ENCODE measurements at regions not wholly inside any gene's neighbourhood (a gene's known extent, or its start where the extent isn't known, plus 50 kb on each side); places are given as distances from the start of the nearest gene placed in this dataset.
"Not testable (repeated sequence)": the region's sequence is repeated elsewhere in the genome, so short reads cannot be mapped to it uniquely, and the experiment has no call there.

DNA sequence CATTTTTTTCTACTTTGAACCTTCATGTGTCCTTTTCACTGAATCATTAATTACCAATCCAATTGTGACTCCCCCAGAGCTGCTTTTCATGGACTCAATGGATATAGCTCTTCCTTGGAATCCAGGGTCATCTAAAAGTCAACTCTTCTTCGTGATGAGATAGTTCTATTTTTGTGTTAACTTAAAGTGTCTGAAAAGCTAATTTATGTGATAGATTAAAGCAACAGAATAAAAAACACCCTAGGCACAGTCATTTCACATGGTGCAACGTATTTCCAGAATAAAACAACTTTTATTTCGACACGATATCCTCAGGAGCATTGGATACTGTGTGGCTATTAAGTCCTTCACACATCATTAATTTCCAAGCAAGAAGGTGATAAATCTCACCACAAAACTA is 250.6 kb upstream of the SPHKAP start:
- peaks cover 3% of the 10 kb centered on the region for H3K9me3 ChIP-seq
- H3K27ac ChIP-seq: no peak overlapping the region
- no peaks in the 10 kb centered on the region for H3K36me3 ChIP-seq
- no peaks in the 10 kb centered on the region for H3K27me3 ChIP-seq
- no peak for DNase-seq (ENCODE audit: extremely low spot score in 2 of 2)
- intact Hi-C loops (cut with DNase I): no loop called here
- TF ChIP-seq POLR2A (IDR thresholded peaks at IDR 0.05): no peak
- TF ChIP-seq, protein P1, sequence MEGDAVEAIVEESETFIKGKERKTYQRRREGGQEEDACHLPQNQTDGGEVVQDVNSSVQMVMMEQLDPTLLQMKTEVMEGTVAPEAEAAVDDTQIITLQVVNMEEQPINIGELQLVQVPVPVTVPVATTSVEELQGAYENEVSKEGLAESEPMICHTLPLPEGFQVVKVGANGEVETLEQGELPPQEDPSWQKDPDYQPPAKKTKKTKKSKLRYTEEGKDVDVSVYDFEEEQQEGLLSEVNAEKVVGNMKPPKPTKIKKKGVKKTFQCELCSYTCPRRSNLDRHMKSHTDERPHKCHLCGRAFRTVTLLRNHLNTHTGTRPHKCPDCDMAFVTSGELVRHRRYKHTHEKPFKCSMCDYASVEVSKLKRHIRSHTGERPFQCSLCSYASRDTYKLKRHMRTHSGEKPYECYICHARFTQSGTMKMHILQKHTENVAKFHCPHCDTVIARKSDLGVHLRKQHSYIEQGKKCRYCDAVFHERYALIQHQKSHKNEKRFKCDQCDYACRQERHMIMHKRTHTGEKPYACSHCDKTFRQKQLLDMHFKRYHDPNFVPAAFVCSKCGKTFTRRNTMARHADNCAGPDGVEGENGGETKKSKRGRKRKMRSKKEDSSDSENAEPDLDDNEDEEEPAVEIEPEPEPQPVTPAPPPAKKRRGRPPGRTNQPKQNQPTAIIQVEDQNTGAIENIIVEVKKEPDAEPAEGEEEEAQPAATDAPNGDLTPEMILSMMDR (IDR thresholded peaks at IDR 0.05): no peak
- TF ChIP-seq POLR2AphosphoS5 (IDR thresholded peaks at IDR 0.05; ENCODE audit: insufficient read depth in 1 of 2, low read depth in 1 of 2): no peak
- H3K4me3 ChIP-seq: no peak overlapping the region
- no peaks in the 10 kb centered on the region for H3K4me1 ChIP-seq

DNA sequence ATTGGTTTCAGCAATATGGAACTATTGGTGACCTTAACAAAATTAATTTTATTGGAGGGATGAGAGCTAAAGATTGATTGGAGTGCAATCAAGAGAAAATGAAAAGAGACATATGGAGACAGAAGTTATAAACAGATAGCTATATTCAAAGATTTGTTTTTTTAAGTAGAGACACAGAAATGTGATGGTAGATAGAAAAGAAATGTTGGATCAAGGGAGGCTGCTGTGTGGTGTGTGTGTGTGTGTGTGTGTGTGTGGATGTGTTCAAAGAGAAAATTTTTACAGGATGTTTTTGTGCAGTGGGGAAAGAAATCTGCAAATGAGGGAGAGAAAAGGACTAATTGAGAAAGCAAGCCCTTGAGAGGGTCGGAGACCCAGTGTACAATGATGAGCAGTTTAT is 249.5 kb upstream of the SPHKAP start:
- no peaks in the 10 kb centered on the region for H3K4me1 ChIP-seq
- peaks cover 6% of the 10 kb centered on the region for H3K9me3 ChIP-seq
- no peak overlapping the region for H3K4me3 ChIP-seq
- H3K27ac ChIP-seq: no peak overlapping the region
- H3K27me3 ChIP-seq: no peaks in the 10 kb centered on the region
- TF ChIP-seq, protein P1 (IDR thresholded peaks at IDR 0.05): no peak
- no peak for TF ChIP-seq POLR2AphosphoS5 (IDR thresholded peaks at IDR 0.05; ENCODE audit: insufficient read depth in 1 of 2, low read depth in 1 of 2)
- TF ChIP-seq POLR2A (IDR thresholded peaks at IDR 0.05): no peak
- H3K36me3 ChIP-seq: no peaks in the 10 kb centered on the region
- intact Hi-C loops (cut with DNase I): no loop called here
- no peak for DNase-seq (ENCODE audit: extremely low spot score in 2 of 2)

DNA sequence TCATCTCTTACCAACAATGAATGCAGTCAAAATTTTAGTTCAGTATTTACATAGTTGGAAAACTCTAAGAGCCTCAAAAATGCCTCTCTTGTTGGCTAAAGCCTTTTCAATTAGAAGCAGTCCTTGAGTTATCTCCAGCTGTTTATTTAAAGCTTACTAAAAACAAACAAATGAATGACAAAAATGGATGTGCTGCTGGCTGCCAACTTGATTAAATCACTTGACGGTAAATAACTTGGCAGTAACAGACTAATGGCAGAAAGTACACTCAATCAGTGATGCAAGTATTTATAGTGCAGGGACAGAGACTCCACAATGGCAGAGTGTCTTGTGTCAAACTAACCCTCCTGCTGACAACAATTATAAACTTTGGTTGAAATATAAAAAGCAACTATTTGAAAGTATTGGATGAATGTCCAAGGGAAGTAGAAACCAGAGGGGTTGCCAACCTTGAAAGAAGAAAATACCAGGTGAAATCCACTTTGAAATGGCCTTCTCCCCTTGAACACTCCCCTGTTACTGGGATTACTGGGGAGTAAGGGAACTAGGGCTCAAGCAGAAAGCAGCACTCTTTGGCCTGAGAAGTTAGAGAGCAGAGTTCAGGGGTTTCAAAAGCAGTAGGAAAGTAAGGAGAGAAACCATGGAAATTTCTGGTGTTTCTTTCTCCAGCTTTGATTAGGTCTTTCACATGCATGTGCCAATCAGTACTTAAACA is 245.2 kb upstream of the SPHKAP start:
- H3K4me1 ChIP-seq: no peaks in the 10 kb centered on the region
- H3K27me3 ChIP-seq: no peaks in the 10 kb centered on the region
- no peak overlapping the region for H3K4me3 ChIP-seq
- H3K9me3 ChIP-seq: peaks cover 6% of the 10 kb centered on the region
- no peak overlapping the region for H3K27ac ChIP-seq
- no peaks in the 10 kb centered on the region for H3K36me3 ChIP-seq
- intact Hi-C loops (cut with DNase I): no loop called here
- TF ChIP-seq, protein P1 (IDR thresholded peaks at IDR 0.05): no peak
- TF ChIP-seq POLR2AphosphoS5 (IDR thresholded peaks at IDR 0.05; ENCODE audit: insufficient read depth in 1 of 2, low read depth in 1 of 2) (no peak), POLR2A (IDR thresholded peaks at IDR 0.05) (no peak)
- DNase-seq (ENCODE audit: extremely low spot score in 2 of 2): no peak

DNA sequence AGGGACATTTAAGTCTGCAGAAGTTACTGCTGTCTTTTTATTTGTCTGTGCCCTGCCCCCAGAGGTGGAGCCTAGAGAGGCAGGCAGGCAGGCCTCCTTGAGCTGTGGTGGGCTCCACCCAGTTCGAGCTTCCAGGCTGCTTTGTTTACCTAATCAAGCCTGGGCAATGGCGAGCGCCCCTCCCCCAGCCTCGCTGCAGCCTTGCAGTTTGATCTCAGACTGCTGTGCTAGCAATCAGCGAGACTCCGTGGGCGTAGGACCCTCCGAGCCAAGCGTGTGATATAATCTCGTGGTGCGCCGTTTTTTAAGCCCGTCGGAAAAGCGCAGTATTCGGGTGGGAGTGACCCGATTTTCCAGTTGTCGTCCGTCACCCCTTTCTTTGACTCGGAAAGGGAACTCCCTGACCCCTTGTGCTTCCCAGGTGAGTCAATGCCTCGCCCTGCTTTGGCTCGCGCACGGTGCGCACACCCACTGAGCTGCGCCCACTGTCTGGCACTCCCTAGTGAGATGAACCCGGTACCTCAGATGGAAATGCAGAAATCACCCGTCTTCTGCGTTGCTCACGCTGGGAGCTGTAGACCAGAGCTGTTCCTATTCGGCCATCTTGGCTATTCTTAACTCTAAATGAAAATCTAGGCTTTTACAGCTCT is 244.0 kb upstream of the SPHKAP start:
- H3K4me1 ChIP-seq; H3K4me3 ChIP-seq; H3K36me3 ChIP-seq; H3K27ac ChIP-seq; DNase-seq (ENCODE audit: extremely low spot score in 2 of 2); intact Hi-C loops (cut with DNase I); H3K9me3 ChIP-seq; H3K27me3 ChIP-seq: not testable (repeated sequence)

DNA sequence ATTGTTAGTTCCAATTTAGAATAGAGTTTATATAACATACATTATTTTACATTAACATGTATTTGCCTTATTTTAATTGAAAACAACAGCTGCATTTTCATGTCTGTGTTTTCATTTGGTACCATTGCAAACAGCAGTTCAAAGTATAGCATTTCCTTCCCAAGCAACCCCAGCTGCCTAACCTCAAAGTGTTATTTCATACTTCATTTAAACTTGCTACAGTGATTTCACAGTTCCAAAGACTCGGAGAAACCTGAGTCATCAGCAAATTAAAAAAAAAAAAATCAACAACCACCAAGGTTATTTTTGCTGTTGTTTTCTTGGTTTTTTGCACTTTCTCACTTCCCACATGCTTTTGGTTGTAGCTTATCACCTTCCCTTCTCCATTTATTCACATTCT is 236.5 kb upstream of the SPHKAP start:
- no peak overlapping the region for H3K4me3 ChIP-seq
- no peak for DNase-seq (ENCODE audit: extremely low spot score in 2 of 2)
- H3K36me3 ChIP-seq: no peaks in the 10 kb centered on the region
- no peaks in the 10 kb centered on the region for H3K9me3 ChIP-seq
- H3K27ac ChIP-seq: no peak overlapping the region
- no peak for TF ChIP-seq POLR2A (IDR thresholded peaks at IDR 0.05)
- TF ChIP-seq, protein P1 (IDR thresholded peaks at IDR 0.05): no peak
- no peak for TF ChIP-seq POLR2AphosphoS5 (IDR thresholded peaks at IDR 0.05; ENCODE audit: insufficient read depth in 1 of 2, low read depth in 1 of 2)
- no peaks in the 10 kb centered on the region for H3K27me3 ChIP-seq
- H3K4me1 ChIP-seq: no peaks in the 10 kb centered on the region
- intact Hi-C loops (cut with DNase I): no loop called here

Data from vagina (tissue), 2 donors.